Mammary epithelial cell (primary cell): ENCODE measurements at regions not wholly inside any gene's neighbourhood (a gene's known extent, or its start where the extent isn't known, plus 50 kb on each side); places are given as distances from the start of the nearest gene placed in this dataset.

ENCODE experiments used
- EZH2 ChIP-seq: IDR thresholded peaks from 2 replicates; pipeline ENCODE4 v1.6.1; 2012; ENCODE audit warnings: low read length, inconsistent platforms, borderline replicate concordance
- TF ChIP-seq, protein P1 (sequence below), 2 donors: IDR thresholded peaks in 1 of 2; conservative IDR thresholded peaks in 1 of 2; 2 replicates each; pipeline ENCODE4 v1.5.1; 2011 to 2012; ENCODE audit warnings: inconsistent platforms in 2 of 2, low read length in 2 of 2, mild to moderate bottlenecking in 2 of 2, control low read depth in 1 of 2, low read depth in 1 of 2; ENCODE audit not compliant: insufficient read depth in 1 of 2; ENCODE audit errors: extremely low read depth in 1 of 2

DNA sequence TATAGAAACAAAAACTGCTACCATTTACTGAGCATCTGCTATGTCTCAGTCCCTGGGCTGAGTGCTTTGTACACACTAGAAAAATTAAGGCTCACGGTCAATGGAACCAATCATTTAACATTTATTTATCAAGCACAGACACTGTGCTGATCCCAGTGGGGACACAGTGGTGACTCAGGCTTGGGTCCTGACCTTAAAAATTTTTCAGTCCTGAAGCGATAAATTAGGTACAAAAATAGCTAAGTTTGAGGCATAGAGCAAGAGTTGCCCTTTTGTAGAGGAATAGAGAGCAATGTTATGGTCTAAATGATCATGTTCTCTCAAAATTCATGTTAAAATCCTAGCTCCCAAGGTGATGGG, 85.1 kb downstream of the CRYGS start:
- TF ChIP-seq, protein P1, sequence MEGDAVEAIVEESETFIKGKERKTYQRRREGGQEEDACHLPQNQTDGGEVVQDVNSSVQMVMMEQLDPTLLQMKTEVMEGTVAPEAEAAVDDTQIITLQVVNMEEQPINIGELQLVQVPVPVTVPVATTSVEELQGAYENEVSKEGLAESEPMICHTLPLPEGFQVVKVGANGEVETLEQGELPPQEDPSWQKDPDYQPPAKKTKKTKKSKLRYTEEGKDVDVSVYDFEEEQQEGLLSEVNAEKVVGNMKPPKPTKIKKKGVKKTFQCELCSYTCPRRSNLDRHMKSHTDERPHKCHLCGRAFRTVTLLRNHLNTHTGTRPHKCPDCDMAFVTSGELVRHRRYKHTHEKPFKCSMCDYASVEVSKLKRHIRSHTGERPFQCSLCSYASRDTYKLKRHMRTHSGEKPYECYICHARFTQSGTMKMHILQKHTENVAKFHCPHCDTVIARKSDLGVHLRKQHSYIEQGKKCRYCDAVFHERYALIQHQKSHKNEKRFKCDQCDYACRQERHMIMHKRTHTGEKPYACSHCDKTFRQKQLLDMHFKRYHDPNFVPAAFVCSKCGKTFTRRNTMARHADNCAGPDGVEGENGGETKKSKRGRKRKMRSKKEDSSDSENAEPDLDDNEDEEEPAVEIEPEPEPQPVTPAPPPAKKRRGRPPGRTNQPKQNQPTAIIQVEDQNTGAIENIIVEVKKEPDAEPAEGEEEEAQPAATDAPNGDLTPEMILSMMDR (conservative IDR thresholded peaks at IDR 0.05 in 1 of 2, IDR thresholded peaks at IDR 0.05 in 1 of 2; ENCODE audit: extremely low read depth in 1 of 2, insufficient read depth in 1 of 2, low read depth in 1 of 2, low read length in 2 of 2): no peak
- TF ChIP-seq EZH2: no peak
